ENCODE measurements at regions not wholly inside any gene's neighbourhood (a gene's known extent, or its start where the extent isn't known, plus 50 kb on each side); places are given as distances from the start of the nearest gene placed in this dataset.
A peak's percentile ranks its signal among the peaks of the same experiment; 100 is the strongest.

DNA sequence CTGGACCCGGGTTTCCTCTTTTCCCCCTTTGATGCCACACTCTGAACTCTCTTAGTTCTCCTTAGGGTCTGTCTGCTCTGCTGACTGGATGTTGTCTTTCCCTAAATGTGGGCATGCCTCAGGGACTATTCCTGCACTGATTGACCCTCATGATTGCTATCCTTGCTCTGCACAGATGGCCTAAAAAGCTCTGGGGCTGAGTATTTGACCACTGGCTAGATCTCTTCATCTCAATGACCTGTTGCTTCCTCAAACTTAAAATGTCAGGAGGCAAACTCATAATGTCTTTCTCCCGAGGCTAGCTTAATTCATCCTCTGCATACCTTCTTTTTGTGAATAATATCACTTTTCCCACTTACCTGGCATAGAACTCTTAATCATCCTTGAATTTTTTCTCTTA is 157.4 kb downstream of the GATB start:
- H3K4me3 ChIP-seq (replicated peaks in 1 of 2; ENCODE audit: low read depth in 2 of 2, low read length in 2 of 2), result no peak overlapping the region
- no peak for DNase-seq (ENCODE audit: low read depth in 2 of 2)
- TF ChIP-seq, protein P1, sequence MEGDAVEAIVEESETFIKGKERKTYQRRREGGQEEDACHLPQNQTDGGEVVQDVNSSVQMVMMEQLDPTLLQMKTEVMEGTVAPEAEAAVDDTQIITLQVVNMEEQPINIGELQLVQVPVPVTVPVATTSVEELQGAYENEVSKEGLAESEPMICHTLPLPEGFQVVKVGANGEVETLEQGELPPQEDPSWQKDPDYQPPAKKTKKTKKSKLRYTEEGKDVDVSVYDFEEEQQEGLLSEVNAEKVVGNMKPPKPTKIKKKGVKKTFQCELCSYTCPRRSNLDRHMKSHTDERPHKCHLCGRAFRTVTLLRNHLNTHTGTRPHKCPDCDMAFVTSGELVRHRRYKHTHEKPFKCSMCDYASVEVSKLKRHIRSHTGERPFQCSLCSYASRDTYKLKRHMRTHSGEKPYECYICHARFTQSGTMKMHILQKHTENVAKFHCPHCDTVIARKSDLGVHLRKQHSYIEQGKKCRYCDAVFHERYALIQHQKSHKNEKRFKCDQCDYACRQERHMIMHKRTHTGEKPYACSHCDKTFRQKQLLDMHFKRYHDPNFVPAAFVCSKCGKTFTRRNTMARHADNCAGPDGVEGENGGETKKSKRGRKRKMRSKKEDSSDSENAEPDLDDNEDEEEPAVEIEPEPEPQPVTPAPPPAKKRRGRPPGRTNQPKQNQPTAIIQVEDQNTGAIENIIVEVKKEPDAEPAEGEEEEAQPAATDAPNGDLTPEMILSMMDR (IDR thresholded peaks at IDR 0.05; ENCODE audit: low read depth, low read length), result no peak

DNA sequence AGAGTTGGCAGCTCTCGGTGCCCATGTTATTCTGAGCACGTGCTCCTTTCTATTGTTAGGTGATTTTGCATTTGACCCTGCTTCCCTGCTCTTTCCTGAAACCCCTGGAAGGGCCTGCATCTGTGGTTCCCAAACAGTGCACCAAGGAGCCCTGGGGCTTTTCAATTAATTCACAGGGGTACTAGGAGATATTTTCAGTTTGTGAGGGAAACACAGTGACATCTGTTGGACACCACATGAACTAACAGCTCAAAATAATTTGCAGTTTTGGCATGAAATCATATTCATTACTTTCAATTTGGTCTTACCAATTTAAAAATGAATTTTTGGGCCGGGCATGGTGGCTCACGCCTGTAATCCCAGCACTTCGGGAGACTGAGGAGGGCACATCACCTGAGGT is 156.6 kb downstream of the GATB start:
- TF ChIP-seq, protein P1 (IDR thresholded peaks at IDR 0.05; ENCODE audit: low read depth, low read length), result peak; percentile 49

DNA sequence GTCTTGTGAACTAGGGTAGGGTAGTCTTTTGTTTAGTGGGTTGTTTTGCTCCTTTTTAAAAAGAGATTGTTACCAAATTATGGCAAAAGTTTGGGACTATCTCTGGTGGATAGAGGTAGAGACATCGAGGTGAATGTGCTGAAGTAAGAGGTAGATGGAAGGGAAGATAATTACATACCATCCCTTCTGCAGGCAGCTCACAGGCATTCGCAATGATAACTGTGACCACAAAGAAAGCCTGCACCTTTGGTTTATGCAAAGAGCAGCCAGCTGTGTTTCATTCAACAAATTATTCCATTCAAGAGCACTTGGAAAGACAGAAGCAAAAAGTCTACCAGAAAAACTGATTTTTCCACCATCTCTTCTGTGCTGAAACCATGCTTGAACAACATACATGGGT is 155.6 kb downstream of the GATB start:
- no peak for DNase-seq (ENCODE audit: low read depth in 2 of 2)
- TF ChIP-seq, protein P1 (IDR thresholded peaks at IDR 0.05; ENCODE audit: low read depth, low read length), result no peak
- H3K4me3 ChIP-seq (replicated peaks in 1 of 2; ENCODE audit: low read depth in 2 of 2, low read length in 2 of 2), result no peak overlapping the region

More for the DNA sequence above, 156.6 kb downstream of the GATB start:
- peak; percentile 44 to 50 for DNase-seq (ENCODE audit: low read depth in 2 of 2)
- no peak overlapping the region for H3K4me3 ChIP-seq (replicated peaks in 1 of 2; ENCODE audit: low read depth in 2 of 2, low read length in 2 of 2)

DNA sequence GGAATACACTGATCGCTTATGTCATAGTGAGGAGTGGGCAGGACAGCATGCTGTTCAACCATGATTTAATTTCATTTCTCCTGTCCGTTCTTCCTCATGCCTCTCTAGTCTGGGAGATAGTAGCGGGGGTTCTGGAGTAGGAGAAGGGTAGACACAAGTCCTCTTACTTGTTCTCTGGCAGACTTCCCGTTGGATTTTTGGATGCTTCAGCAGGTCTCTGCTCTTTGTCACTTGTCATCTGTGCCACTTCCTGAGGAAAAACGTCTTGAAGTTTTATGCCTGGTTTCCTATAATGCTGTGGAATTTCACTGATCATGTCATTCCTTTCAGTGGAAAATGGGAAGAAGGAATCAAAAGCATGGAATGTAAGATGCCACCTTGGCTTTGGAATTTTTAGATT is 154.7 kb downstream of the GATB start:
- TF ChIP-seq, protein P1 (IDR thresholded peaks at IDR 0.05; ENCODE audit: low read depth, low read length), result no peak
- H3K4me3 ChIP-seq (replicated peaks in 1 of 2; ENCODE audit: low read depth in 2 of 2, low read length in 2 of 2), result no peak overlapping the region
- DNase-seq (ENCODE audit: low read depth in 2 of 2), result peak in 1 of 2 donors; percentile 15

DNA sequence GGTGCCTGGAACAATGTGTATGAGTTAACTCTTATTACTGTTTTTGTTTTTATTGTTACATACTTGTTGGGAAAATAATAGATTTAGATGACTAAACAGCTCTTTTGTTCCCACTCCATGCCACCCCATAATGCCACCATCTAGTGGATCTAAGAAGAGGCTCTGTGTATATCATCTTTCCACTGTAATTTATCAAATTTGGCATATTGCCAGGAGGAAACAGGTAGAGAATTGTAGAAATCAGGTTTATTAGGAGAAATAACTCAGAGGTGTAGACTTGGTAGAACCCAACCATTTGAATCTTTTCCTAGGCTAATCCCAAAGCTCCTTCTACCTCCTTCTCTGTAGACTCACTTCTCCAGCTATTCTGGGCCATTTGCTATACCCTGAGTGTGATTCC is 150.6 kb downstream of the GATB start:
- H3K4me3 ChIP-seq (replicated peaks in 1 of 2; ENCODE audit: low read depth in 2 of 2, low read length in 2 of 2), result no peak overlapping the region
- no peak for DNase-seq (ENCODE audit: low read depth in 2 of 2)
- TF ChIP-seq, protein P1 (IDR thresholded peaks at IDR 0.05; ENCODE audit: low read depth, low read length), result no peak

DNA sequence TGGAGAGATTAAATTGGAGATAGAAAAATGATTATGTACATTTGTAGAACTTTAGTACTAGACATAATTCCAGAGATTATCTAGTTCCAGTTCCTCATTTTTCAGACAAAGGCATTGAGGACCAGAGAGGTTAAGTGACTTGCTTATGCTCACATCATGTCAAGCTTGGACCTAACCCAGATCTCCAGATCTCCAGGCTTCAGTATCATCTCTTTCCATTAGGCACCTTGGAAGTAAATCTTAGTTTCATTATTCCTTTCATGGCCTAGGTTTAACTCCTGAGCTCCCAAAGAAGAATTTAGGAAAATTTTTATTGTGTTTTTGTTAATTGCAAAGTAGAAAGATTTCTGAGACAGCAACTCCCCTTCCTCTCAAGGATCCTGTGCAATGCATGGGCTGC is 148.8 kb downstream of the GATB start:
- no peak for DNase-seq (ENCODE audit: low read depth in 2 of 2)
- TF ChIP-seq, protein P1 (IDR thresholded peaks at IDR 0.05; ENCODE audit: low read depth, low read length), result no peak
- H3K4me3 ChIP-seq (replicated peaks in 1 of 2; ENCODE audit: low read depth in 2 of 2, low read length in 2 of 2), result no peak overlapping the region

DNA sequence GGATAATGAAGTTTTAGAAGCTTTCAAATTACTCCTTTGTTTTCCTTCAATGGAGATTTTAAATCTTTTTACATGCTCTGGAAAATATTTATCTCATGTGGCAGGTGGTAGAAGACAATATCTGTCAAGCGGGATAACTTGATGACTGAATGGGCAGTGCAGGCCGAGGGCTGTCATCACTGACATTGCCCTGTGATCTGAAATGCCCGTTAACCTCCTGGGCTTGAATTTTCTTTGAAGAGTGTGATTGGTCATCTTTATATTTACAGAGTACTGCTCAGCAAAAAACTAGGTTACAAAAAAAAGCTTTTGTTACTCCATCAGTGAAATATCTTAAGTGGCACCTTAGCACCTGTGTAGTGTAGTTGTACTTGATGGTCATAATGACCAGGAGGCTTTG is 147.5 kb downstream of the GATB start:
- no peak overlapping the region for H3K4me3 ChIP-seq (replicated peaks in 1 of 2; ENCODE audit: low read depth in 2 of 2, low read length in 2 of 2)
- TF ChIP-seq, protein P1 (IDR thresholded peaks at IDR 0.05; ENCODE audit: low read depth, low read length), result no peak
- no peak for DNase-seq (ENCODE audit: low read depth in 2 of 2)
